Type B pancreatic cell (in vitro differentiated cells): ENCODE measurements at regions not wholly inside any gene's neighbourhood (a gene's known extent, or its start where the extent isn't known, plus 50 kb on each side); places are given as distances from the start of the nearest gene placed in this dataset.

ENCODE experiments used
- DNase-seq: peaks from one replicate; pipeline ENCODE4 v3.0.0; 2021; ENCODE audit warnings: mixed read lengths; ENCODE audit not compliant: unreplicated experiment; ENCODE audit errors: extremely low spot score
- H3K27ac Mint-ChIP-seq: 2 replicates; pipeline ENCODE4 v1.8.0; 2021; ENCODE audit warnings: mild to moderate bottlenecking, mixed read lengths
- H3K27me3 Mint-ChIP-seq: 2 replicates; pipeline ENCODE4 v1.8.0; 2021; ENCODE audit warnings: mixed read lengths
- H3K36me3 Mint-ChIP-seq: 2 replicates; pipeline ENCODE4 v1.8.0; 2021; ENCODE audit warnings: mixed read lengths
- H3K4me1 Mint-ChIP-seq: one replicate; pipeline ENCODE4 v1.8.0; 2021; ENCODE audit warnings: mixed read lengths; ENCODE audit not compliant: unreplicated experiment
- H3K4me3 Mint-ChIP-seq: 2 replicates; pipeline ENCODE4 v1.8.0; 2021; ENCODE audit warnings: mild to moderate bottlenecking, mixed read lengths
- H3K9me3 Mint-ChIP-seq: 2 replicates; pipeline ENCODE4 v1.8.0; 2021; ENCODE audit warnings: mixed read lengths
- CTCF ChIP-seq: fragments of 200-600 bp; sonication (generic); conservative IDR thresholded peaks from 2 replicates; pipeline ENCODE4 v1.5.0; 2021; ENCODE audit warnings: antibody characterized with exemption, mild to moderate bottlenecking

- no peaks in the 10 kb centered on the region for H3K36me3 Mint-ChIP-seq
- H3K27ac Mint-ChIP-seq, result no peak overlapping the region
- DNase-seq, result no peak
- H3K4me1 Mint-ChIP-seq, result no peaks in the 10 kb centered on the region
- H3K9me3 Mint-ChIP-seq, result peaks cover 8% of the 10 kb centered on the region
- no peak overlapping the region for H3K4me3 Mint-ChIP-seq
- no peak for TF ChIP-seq CTCF
- H3K27me3 Mint-ChIP-seq, result peaks cover 21% of the 10 kb centered on the region
These were observed 355.2 kb downstream of the HAPSTR1 start for GRCh38 chr16:9446471-9447194.

- Mint-ChIP-seq H3K4me3 (no peak overlapping the region), H3K36me3 (no peaks in the 10 kb centered on the region), H3K4me1 (no peaks in the 10 kb centered on the region), H3K27ac (no peak overlapping the region), H3K27me3 (peaks cover 21% of the 10 kb centered on the region), H3K9me3 (peaks cover 8% of the 10 kb centered on the region)
- DNase-seq, result no peak
- no peak for TF ChIP-seq CTCF
These were observed 355.7 kb downstream of the HAPSTR1 start for GRCh38 chr16:9447195-9447551.

- Mint-ChIP-seq H3K4me1 (no peaks in the 10 kb centered on the region), H3K36me3 (no peaks in the 10 kb centered on the region), H3K9me3 (peaks cover 8% of the 10 kb centered on the region), H3K27me3 (peaks cover 21% of the 10 kb centered on the region), H3K27ac (no peak overlapping the region), H3K4me3 (no peak overlapping the region)
- DNase-seq, result no peak
- TF ChIP-seq CTCF, result no peak
These were observed 356.3 kb downstream of the HAPSTR1 start for GRCh38 chr16:9447699-9448098.

- H3K9me3 Mint-ChIP-seq, result peaks cover 14% of the 10 kb centered on the region
- DNase-seq, result no peak
- H3K4me1 Mint-ChIP-seq, result no peaks in the 10 kb centered on the region
- H3K4me3 Mint-ChIP-seq, result no peak overlapping the region
- no peak overlapping the region for H3K27ac Mint-ChIP-seq
- peaks cover 18% of the 10 kb centered on the region for H3K27me3 Mint-ChIP-seq
- no peak for TF ChIP-seq CTCF
- H3K36me3 Mint-ChIP-seq, result no peaks in the 10 kb centered on the region
These were observed 358.2 kb downstream of the HAPSTR1 start for GRCh38 chr16:9449597-9449996.

- Mint-ChIP-seq H3K9me3 (peaks cover 8% of the 10 kb centered on the region), H3K36me3 (no peaks in the 10 kb centered on the region), H3K4me1 (no peaks in the 10 kb centered on the region)
These were observed 365.8 kb downstream of the HAPSTR1 start for GRCh38 chr16:9457215-9457614.

More at GRCh38 chr16:9457215-9457614, 365.8 kb downstream of the HAPSTR1 start:
- Mint-ChIP-seq H3K4me3 (no peak overlapping the region), H3K27me3 (peaks cover 11% of the 10 kb centered on the region), H3K27ac (no peak overlapping the region)
- DNase-seq, result no peak
- no peak for TF ChIP-seq CTCF
